NCI-H146 (cell line): ENCODE measurements at regions not wholly inside any gene's neighbourhood (a gene's known extent, or its start where the extent isn't known, plus 50 kb on each side); places are given as distances from the start of the nearest gene placed in this dataset.
"Not testable (repeated sequence)": the region's sequence is repeated elsewhere in the genome, so short reads cannot be mapped to it uniquely, and the experiment has no call there.

Experiments used
- DNase-seq: peaks from one replicate; lab custom pipeline; 2025; lab: John Stamatoyannopoulos, UW

DNA sequence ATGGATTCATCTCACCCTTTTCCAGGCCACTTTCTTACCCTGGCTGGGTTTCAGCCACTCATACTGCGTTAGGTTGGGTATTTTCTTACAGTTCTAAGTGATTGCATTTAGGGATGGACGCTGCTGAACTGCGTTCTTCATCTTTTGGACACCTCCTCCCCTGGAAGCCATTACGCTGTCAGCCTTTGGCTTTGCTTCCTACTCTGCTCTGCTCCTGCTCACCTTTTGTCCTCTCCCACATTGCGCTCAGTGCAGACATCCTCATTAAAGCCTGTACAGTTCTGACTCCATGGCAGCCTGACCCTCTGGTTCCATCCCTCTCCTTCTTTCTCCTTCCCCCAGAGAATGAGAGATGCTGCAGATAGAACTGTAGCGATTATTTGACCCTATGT is 108.9 kb downstream of the SRGAP2 start:
- DNase-seq: not testable (repeated sequence)

- not testable (repeated sequence) for DNase-seq
Measured at GRCh38 chr1:206314951-206315636, 111.8 kb downstream of the SRGAP2 start.

DNA sequence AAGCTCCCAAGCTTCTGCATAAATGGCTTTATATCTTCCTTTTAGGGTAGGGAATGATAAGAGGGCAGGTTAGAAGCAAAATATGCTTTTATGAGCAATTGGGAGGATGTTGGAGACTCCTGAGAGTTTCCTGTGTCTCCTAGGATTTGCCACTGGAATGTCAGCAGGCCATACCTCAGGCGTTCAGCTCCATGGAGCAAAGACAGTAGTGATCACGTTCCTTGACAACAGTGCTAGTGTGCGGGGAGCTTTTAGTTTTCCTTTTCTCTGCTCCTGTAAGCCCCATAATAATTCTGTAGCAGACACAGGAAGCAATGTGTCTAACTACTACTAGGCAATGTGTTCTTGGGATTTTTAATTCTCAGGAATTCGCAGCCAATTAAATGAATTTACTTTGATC is 113.6 kb downstream of the SRGAP2 start:
- DNase-seq: not testable (repeated sequence)

DNA sequence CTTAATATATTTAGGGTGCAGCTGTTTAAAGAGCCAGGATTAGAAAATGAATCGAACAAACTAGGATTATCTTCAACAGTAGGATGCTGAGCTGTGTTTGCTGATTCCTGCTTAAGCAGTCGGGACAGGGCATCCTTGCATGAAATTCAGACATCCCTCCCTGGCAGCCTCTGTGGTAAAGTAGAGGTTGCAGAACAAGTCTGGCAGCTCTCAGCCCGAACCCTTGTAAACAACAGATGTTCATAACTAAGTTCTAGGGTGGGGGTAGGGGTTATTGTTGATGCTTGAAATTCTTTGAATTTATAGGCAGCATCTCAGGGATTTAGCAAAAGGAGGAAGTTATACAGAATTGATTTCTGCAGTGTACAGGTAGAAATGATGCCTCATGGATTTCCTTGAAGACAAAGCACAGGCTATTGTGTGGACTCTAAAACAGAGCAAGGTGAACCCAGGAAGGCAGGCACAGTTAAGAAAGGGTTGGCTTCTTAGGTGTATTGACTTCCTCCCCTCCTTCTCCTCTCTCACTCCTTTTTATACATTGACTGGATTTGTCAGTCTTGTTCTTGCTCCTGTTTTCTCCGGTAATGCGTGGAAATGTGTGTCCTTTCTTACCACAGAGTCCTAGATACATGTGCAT is 114.7 kb downstream of the SRGAP2 start:
- not testable (repeated sequence) for DNase-seq

- not testable (repeated sequence) for DNase-seq
Measured at GRCh38 chr1:206320227-206320626, 116.9 kb downstream of the SRGAP2 start.

- not testable (repeated sequence) for DNase-seq
Measured at GRCh38 chr1:206326159-206326939, 123.0 kb downstream of the SRGAP2 start.

GRCh38 chr1:206331597-206331996 is 128.3 kb downstream of the SRGAP2 start:
- DNase-seq: not testable (repeated sequence)

- DNase-seq: not testable (repeated sequence)
Measured at GRCh38 chr1:206333316-206333715, 130.0 kb downstream of the SRGAP2 start.

DNA sequence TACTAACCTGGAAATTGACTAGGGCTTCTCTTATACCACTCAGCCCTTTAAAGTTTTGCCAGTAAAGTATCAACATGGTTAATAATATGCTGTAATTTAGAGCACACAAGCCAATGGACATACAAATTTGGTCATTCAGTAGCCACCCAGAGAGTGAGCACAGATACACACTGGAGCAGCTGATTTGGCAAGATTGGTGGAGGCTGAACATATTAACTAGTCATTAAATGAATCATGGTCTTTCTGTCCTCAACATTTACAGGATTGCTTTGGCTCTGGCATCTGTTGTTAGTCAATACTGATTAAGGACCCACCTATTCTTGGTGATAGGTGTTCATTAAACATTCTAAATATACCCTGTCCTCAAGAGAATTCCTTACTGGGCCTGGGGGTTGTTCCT is 130.6 kb downstream of the SRGAP2 start:
- not testable (repeated sequence) for DNase-seq

- DNase-seq: not testable (repeated sequence)
Measured at GRCh38 chr1:206334481-206334880, 131.1 kb downstream of the SRGAP2 start.

DNA sequence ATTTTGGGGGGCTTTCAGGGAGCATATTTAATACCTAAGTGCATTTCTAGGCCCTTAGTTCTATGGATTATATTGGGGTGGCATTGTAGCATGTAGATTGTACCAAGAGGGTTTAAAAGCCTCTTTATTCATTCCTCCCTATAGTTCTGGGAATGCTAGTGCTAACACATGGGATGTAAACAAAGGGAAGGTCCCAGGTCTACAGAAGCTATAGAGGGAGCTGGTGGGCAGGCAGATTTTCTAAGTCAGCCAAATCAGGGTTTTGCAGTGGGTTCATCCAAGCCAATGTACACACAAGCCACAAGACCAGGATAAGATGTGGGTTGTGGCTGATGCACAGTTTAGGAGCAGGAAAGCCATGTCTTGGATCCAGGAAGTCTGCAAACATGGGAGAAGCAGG is 131.8 kb downstream of the SRGAP2 start:
- DNase-seq: not testable (repeated sequence)

- not testable (repeated sequence) for DNase-seq
Measured at GRCh38 chr1:206335875-206336846, 132.8 kb downstream of the SRGAP2 start.

DNA sequence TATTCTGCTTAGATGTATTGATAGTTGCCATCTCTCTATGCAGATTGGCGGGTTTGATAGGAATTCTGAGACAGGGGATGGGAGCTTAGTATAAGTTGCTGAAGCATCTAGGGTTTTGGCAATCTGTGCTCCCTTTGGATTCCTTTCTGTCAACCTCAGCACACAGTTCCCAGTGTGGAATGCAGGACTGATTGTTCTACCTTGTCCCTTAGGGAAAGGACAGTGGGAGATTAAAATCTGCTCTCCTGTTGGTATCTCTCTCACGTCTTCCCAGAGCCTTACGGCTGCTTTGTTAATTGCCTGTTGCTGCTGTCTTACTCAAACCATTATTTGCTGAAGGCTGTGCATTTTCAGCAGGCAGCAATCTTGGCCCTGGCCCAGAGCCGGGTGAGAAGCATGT is 133.3 kb upstream of the IKBKE start:
- not testable (repeated sequence) for DNase-seq

- not testable (repeated sequence) for DNase-seq
Measured at GRCh38 chr1:206350493-206351275, 119.6 kb upstream of the IKBKE start.

DNA sequence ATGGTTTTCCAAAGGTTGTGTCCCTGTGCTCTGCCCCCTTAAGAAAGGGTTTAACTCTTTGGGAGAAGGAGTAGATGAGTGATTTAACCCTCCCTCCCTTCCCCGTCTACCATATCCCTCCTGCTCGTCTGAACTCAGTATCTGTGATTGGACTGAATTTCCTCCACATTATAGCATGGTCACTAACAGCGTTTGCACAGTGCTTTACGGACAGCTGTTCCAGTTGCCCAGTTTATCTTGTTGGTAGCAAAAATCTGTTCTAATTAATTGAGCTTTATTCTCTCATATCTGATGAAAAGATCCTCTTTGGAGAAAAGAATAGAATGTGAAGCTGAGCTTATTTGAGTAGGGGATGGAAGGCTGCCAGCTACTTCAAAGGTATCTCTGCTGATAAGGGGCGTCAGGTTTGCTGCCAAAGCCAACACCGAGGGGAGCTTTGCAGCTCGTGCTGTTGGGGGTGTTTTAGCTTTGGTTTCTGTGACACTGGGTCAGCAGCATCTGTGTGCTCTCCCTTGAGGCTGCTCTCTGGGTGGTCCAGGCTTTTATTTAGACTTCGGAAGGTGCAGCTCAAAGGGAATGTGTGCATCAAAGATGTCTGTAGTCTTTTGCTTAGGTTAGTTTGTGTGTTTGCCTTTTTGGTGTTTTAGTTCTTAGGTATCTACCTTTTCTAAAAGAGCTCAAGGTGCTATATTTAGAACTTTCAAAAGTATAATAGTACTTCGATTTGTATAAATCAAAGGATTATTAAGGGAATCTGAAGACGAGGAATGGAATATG is 118.8 kb upstream of the IKBKE start:
- peak; percentile 23 for DNase-seq

DNA sequence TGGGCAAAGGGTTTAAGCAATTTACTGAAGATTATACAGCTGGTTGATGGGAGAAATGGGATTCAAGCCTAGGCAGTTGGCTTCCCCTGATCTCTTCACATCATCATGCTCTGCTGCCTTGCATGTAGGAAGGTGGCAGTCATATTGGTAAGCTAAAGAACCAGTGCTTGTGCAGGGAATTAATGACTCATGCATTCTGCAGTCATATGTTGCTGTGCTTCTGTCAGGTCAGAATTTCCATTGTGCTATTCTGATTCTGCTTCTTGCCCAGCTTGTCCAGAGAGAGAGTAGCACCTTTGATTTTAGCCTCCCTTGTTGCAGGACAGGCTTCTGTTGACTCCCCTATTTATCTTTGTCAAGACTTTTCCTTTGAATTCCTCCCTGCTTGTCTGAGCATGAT is 114.0 kb upstream of the IKBKE start:
- not testable (repeated sequence) for DNase-seq

DNA sequence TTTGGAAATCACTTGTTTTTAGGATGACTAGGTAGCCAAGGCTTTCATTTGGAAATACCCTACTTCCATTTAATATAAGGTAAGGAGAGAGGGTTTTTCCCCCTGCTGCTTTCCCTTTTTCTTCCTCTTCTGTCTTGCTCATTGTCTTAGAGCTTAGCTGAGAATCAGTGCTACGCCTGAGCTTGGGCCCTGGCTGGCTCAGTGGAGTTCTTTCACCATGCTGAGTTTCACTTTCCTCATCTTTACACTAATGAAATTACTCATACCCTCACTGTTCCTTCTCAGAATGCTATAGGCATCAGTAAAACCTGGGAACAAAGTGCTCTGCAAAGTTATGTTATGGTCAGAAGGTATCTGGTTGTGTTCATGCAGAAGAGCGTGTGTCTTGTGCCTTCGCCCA is 112.3 kb upstream of the IKBKE start:
- DNase-seq: not testable (repeated sequence)

DNA sequence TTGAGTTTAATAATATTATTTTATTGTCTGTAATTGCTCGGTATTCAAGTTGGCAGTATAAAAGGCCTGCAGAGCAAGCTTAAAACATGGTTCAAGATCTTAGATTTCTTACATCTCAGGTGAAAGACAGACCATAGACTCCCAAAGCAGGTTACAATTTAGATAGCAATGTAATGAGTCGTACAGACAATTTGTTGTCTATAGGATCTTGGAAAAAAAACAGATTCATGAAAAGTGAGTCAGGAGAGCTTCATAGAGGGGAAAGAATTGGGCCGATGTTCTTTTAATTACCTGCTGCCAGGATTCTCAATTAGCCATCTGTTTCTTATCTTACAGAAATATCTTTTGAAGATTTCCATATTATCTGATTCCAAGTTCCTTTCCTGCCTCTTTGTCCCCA is 111.5 kb upstream of the IKBKE start:
- not testable (repeated sequence) for DNase-seq

GRCh38 chr1:206359377-206359776 is 110.9 kb upstream of the IKBKE start:
- DNase-seq: not testable (repeated sequence)

DNA sequence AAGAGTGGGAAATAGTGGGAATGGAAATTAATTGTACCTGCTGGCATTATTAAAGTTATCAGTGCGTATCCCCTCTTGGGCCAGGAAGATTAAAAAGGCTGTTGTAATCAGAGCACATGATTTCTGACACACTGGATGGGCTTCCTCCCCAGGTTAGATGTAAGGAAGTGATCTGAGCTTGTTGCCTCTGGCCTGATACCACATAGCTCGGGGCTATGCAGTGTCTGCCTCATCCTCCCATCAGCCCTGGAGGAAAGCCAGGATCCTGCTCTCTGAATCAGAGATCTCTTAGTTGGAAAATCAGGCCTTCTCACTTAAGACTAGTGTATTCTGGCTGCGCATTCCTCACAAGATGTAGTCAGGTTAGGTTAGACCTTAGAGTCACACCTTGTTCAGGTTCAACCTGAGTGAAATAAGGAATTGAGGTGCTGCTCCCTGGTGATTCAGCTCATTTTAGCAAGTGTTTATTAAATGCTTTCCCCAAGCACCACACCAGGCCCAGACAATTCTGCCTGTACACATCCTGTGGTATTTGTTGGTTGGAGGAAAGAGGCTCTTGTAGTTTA is 108.2 kb upstream of the IKBKE start:
- DNase-seq: not testable (repeated sequence)
